T-helper 2 cell treated with Interferon-gamma antibody and Interleukin-4, amounts not matched to agents 100 ng/mL and 5 ng/mL, for 36 hours (primary cell): ENCODE measurements at regions not wholly inside any gene's neighbourhood (a gene's known extent, or its start where the extent isn't known, plus 50 kb on each side); places are given as distances from the start of the nearest gene placed in this dataset.
"Not testable (repeated sequence)": the region's sequence is repeated elsewhere in the genome, so short reads cannot be mapped to it uniquely, and the experiment has no call there.

Source experiments
- intact Hi-C: fragments of 100-400 bp; cut with micrococcal nuclease; formaldehyde crosslinking; loops from one replicate; pipeline ENCODE4 v1.15.1; 2023

DNA sequence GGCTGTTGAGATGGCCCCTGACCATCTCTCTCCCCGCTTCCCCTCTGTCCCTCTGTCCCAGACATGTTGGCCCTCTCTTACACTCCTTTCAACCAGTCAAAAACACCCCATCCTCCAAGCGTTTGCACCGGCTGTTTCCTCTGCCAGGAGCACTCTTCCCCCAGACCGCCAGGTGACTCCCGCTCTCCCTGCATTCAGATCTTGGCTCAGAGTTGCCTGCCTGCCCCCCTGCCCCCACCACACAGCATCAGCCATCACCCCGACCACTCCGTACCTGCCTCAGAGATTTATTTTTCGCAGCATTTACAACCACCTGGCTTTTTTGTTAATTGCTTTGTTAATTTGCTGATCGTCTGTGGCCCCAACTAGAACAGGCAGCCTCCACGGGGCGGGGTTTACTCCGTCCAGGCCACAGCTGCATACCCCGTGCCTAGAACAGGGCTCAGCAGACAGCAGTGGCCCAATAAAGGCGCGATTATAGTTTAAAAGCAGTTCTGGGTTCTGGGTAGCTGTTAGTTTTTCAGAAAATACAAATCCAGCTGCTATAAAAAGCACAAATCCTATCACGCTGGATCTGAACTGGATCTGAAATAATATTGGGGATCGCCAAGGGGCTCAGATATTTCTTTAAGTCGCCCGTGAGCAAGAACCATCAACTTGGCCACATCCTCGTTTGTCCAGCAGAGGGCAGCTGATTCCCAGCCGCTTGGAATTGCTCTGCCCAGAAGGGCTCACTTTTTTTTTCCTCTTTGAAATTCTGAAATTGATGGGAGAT lies 173.6 kb downstream of the IRF8 start:
- intact Hi-C loops = loop anchor here (2.0 kb wide), 1 partner anchor 448 kb away; no protein-coding TSS in a partner anchor

DNA sequence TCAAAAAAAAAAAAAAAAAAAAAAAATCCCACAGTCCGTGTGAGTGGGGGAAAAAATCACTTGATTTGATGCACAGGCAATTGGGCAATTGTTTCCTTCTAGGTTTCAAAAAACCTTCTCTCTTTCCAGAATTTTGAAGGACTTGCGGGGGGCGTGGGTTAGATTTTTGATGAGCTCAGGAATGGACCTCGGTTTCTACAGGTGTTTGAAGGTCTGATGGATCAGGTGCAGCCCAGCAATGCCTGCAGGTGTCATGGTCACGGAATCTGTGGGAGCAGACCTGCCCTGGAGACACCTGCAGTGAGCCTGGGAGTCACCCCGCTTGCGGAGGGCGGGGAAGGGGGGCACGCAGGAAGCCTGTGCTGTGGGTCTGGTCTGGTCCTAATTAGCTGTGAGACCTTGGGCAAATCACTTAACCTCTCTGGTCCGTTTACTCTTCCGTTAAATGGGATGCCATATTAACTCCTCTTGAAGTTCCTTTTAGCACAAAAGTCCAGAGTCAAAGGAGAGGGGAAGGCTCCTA lies 174.2 kb downstream of the IRF8 start:
- intact Hi-C loops = loop anchor here (2.0 kb wide), 1 partner anchor 448 kb away; no protein-coding TSS in a partner anchor

DNA sequence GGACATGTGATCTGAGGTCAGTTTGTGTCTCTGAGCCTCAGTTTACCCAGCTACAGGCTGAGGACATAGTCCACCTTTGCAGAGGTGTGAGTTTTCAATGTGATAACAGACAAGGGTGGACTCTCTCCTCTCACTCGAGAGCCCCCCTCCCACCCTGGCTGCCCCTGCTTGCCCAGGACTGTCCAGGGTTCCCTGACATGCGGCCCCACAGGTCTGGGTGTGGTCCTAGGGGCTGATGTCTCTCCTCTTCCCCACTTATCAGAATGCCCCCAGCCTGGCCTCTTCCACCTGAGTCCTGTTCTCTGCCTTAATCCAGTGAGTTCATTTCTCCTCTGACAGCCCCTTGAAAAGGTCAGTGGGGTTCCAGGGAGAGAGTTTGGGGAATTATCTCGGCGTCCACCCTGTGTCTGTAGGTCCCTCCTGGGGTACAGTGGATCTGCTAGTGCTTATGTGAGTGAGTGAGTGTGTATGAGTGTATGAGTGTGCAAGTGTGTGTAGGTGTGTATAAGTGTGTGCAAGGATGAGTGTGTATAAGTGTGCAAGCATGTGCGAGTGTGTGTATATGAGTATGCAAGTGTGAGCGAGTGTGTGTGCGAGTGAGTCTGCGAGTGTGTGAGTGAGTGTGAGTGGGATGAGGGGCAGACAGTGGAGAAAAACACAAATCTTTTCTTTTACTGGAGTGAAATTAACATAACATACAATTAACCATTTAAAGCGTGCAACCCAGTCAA lies 175.0 kb downstream of the IRF8 start:
- intact Hi-C loops = loop anchor here (2.0 kb wide), 1 partner anchor 447 kb away; no protein-coding TSS in a partner anchor

DNA sequence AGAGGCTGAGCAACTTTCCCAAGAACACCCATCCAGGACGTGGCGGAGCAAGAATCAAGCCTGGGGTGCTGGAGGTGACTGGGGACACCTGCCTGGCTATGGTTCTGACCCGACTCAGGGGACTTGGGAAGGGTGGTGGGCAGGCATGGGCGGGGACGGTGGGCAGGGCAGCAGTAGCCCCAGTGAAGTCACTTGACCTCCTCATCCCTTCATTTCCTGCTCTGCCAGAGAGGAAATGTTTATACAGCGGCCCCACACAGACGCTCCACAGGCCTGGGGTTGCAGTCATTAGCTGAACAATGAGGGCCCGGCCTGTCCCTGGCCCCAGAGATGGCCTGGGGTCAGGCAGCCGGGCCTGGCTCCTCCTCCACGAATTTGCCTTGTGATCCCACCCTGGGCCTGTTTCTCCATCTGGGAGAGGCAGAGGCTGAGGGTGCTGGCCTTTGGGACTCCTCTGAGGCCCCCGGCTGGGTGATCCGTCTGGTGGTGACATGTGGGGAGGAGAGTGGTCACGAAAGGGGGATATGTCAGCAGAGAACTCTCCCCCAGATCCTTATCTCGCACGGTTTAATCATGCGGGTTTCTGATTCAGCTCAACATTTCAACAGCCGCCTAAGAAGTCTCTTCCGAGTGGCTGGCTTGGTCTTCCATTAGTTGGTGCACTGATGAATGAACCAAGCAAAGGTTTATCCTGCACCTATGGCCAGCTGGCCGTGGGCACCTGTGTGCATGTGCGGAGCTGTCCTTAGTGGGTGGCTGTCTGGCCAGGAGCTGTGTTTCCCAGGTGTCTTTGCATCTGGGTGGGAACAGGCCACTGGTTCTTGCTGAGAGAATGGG lies 175.9 kb downstream of the IRF8 start:
- intact Hi-C loops = no loop called here

DNA sequence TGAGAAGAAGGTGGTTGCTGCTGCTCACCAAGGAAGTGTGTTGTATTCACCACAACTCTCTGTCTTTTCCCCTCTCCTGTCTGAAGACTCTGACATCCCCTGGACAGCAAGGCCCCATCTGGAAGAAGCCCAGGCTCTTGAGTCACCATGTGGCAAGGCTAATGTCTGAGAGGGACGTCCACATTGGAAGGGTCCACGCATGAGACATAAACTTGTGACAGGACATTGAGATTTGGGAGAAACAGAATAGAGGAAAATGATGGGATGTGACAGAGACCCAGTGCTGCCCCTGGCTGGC lies 176.5 kb downstream of the IRF8 start:
- intact Hi-C loops = no loop called here

DNA sequence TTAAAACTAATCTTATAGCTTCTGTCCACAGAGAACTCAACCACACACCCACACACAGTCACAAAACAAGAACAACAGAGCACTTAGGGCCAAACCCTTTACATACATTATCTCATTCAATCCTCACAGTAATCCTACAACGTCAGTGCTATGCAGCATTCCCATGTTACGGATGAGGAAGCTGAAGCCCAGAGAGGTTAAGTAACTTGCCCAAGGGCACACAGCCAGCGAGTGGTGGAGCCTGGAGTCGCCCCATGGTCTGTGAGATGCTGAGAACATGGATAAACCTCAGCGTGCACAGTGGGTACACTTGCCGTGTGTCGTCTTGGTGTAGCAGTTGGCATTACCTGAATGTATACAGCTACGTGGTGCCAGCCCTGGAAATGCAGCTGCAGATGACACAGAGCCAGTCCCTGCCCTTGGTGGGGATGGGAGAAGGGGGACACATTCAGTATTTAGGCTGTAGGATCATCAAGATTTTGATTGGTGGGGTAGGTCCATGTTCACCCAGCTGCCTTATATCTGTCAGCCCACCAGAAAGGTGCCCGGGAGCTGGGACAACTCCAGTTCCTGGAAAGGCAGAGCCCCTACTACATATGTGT lies 177.0 kb downstream of the IRF8 start:
- intact Hi-C loops = no loop called here

DNA sequence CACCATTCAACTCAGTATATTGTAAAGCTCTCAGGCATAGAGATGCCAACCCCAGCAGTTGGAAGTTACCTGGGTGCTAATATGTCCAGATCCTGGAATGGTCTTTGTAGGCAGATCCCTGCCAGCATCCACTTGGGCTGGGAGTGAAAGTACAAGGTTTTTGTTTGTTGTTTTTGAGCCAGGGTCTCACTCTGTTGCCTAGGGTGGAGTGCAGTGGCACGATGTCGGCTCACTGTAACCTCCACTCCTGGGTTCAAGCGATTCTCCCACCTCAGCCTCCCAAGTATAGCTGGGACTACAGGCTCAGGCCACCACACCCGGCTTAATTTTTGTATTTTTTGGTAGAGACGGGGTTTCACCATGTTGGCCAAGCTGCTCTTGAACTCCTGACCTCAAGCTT lies 177.6 kb downstream of the IRF8 start:
- intact Hi-C loops = no loop called here

DNA sequence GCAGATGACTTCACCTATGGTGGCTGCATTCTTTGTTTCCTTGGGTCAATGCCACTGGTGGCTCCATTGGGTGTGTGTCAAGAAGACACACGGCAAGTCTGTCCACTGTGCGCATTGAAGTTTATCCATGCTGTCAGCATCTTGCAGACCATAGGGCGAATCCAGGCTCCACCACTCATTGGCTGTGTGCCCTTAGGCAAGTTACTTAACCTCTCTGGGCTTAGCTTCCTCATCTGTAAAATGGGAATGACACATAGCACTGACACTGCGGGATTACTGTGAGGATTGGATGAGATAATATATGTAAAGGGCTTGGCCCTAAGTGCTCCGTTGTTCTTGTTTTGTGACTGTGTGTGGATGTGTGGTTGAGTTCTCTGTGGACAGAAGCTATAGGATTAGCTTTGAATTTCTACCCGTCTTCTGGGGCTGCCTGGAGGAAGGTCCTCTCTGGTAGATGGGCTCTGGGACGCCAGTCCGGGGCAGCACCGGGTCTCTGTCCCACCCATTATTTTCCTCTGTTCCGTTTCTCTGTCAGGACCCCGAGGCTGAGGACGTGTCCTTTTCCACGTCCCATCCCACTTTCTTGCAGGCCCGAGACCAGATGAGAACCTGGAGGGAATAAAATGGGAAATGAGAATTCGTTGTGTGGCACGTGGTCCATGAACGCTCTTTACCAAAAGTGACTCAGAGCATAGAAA lies 178.4 kb downstream of the IRF8 start:
- intact Hi-C loops = no loop called here

DNA sequence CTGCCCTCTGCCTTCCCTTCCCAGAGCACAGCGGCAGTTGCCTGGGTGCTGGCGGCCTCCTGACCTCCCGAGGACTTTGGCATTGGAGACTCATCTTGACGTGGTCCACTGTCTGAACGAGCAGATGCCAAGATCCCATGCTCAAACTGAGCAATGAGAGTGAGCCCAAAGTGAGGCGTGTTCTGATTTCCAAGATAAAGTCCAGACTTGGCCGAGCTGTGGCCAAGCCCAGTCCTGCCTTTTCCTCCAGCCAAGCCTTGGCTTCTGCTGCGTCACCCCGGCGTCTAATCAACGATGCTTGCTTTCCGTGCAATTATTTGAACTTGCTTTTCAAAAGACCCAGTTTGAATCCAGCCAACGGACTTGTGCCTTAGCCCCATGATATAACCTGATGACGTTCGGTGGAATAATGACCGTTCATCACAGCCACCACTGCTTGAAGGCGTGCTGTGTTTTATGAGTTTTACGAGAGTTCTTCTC lies 179.2 kb downstream of the IRF8 start:
- intact Hi-C loops = no loop called here

DNA sequence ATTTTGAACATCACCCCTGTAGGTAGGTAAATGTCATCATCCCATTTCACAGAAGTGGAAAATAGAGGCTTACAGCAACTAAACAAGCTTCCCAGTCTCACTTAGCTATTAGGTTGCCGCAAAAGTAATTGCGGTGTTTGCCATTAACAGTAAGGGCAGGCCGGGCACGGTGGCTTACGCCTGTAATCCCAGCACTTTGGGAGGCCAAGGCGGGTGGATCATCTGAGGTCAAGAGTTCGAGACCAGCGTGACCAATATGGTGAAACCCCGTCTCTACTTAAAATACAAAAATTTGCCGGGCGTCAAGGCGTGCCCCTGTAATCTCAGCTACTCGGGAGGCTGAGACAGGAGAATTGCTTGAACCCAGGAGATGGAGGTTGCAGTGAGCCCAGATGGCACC lies 179.7 kb downstream of the IRF8 start:
- intact Hi-C loops = not testable (repeated sequence)

DNA sequence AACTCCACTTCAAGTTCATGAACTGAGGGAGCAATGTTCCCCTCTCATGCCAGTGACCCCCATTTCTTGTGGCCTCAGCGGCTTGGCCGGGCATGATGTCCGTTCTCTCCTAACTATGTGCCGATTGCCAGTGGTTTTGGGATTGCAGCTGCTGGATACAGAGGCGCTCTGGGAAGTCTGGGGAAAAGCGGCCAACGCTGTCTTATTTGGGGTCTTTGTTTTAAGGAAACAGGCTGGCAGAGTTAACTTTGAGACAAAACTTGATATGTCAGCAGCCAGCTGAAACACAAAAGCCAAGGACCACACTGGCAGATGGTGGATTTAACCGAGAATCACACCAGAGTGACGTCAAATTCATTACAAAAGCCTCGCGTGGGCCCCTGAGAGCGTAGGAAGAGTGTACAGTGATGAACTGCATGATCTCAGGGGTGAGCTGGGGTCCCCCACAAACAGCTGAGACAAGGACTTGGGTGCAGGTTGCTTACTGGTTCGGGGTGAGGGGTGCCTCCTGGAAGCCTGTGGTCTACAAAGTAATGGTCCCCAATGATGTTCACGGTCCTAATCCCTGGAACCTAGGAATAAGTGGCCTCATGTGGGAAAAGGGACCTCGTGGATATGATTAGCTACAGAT lies 180.4 kb downstream of the IRF8 start:
- intact Hi-C loops = no loop called here

DNA sequence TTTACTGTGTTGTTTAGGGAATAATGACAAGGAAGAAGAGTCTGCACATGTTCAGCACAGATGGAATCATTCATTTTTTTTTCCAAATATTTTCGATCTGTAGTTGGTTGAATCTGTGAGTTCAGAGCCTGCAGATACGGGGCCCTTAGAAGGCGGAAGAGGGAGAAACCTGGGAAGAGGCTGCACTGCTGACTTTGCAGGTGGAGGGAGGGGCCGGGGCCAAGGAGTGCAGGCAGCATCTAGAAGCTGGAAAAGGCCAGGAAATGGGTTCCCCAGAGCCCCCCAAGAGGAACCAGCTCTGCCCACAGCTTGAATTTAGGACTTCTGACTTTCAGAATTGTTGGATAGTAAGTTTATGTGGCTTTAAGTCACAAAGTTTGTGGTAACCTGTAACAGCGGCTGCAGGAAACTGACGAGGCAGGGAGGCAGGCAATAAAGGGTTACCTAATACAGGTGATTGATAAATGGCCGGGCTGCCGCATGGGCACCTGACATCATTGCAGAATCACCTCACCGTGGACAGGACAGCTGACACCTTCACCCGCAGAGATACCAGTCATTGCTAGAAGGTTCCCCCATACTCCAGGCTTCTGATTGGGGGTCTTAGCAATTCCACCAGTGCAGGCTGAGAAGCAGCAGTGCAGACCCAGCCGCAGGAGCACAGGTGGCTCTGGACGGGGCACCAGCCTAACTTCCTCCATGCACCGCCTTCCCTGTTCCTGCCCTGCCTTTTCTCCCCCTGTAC lies 181.3 kb downstream of the IRF8 start:
- intact Hi-C loops = no loop called here

DNA sequence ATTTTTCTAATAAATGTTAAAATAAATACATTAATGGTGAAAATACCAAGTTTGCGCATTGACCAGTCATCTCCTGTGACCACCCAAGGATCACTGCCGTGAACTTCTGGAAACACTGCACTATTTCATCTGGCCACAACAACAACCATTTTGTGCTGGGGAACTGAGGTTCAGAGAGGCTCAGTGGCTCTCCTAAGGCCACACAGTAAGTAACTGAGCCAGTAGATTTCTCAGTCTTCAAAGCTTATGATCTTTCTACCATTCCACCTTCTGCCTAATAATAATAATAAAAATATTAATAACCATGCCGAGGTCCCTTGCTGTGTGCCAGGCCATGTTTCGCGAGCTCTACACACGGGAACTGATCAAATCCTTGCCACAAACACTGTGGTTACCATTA lies 182.0 kb downstream of the IRF8 start:
- intact Hi-C loops = no loop called here

DNA sequence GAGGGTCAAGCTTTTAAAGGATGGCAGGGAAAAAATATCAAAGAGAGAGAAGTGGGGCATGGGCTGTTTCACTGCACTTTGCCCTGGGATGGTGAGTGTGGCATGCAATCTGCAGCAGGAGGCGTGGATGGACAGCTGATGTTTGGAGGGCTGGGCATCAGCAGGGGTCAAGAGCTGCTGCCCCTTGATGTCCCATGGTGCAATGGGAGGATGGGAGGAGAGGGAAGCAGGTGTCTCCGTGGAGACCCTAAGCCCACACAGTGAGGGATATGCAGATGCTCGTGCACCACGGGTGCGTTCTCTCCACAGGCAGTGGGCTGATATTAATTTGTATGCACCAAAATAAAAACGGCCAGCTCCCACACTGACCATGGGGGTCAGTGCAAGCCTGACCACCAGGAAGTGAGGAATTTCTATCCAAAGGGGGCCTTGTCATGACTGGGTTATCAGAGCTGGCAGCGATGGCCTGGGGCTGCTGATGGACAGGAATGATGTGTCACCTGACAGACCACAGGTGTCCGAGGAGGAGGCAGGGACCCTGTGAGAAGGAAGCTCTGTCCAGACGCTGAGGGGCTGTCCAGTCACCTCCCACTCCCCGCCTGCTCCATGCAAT lies 183.6 kb downstream of the IRF8 start:
- intact Hi-C loops = no loop called here

DNA sequence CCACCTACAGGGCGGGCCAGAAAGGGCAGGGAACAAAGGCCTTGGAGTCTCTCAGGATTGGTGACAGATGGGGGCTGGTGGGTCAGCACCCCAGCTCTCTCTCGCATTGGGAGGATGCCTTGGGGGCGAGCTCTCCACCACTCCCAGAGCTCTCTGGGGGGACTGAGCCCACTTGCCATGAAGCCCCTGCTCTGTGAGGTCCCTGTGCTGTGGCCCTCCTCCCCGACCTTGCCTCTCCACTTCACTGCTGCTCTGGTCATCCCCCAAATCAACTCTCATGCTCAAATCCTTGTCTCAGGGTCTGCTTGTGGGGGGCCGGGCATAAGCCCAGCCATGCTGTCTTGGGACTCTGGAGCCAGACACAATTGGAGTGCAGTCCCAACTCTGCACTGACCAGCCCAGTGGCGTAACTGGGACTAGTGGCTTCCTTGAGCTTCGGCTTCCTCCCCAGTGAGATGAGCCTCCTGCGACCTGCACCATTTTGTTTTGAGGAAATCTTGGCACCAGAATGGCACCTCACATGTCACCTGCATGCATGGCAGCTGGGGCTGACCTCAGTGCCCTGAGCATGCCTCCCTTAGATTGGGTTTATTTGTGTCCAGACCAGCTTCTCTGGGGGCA lies 184.5 kb downstream of the IRF8 start:
- intact Hi-C loops = no loop called here

DNA sequence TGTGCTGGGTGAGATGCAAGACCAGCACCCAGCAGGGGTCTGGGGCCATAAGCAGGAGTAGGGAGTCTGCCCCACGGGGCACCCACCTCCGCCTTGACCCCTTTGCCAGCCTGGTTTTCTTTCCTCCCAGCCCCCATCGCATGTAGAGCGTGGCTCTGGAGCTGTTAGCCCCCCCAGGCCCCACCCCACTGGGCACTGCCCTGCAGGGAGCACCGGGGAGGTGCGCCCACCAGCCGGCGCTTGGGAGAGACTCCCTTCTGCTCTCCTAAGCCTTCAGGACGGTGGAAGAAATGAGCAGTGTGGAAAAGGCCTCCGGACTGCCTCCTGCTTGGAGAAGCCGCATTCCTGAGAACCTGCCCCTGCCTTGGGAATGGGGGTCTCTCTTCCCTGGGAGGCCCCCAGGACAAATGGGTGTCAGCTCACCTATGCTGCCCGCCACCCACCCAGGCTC lies 186.2 kb downstream of the IRF8 start:
- intact Hi-C loops = no loop called here

DNA sequence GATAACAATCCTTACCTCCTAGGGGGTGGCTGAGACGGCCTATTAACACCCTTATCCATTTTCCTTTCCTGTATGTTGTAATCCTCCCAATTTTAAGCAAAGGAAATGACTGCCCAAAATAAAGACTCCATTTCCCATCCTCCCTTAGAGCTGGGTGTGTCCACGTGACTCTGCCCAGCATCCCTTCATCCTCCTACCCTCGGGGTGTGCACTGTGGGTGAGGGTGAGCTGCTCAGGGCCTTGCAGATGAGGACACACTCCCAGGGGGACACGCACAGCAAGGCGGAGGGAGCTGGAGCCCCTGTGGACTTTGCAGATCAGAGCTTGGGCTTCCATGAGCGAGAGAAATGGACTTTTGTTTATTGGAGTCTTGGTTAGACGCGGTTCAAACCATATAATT lies 186.8 kb downstream of the IRF8 start:
- intact Hi-C loops = no loop called here

DNA sequence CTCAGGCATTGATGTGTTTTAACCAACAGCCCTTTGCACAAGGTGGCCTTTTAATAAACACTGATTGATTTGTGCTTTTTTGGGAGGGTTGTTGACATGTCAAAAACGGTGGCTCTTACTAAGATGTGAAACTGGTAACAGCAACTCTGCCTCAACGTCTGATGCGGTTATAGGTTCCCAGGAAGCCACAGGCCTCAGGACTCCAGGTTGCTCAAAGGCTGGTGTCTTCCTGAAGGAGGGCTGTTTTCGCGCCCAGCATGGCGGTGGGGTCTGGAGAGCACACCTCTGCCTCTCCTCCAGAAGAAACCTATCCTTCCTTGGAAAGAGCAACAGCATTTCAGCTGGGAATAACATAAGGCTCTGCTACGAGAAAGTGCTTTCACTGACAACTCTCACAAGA lies 187.5 kb downstream of the IRF8 start:
- intact Hi-C loops = no loop called here
